K562 (cell line): ENCODE measurements at regions not wholly inside any gene's neighbourhood (a gene's known extent, or its start where the extent isn't known, plus 50 kb on each side); places are given as distances from the start of the nearest gene placed in this dataset.

Experiments used
- CBX5 ChIP-seq: IDR thresholded peaks from 2 replicates; pipeline ENCODE4 v1.6.1; 2014; ENCODE audit warnings: low read depth, borderline replicate concordance
- TF ChIP-seq, protein P1 (sequence below), 3 experiments: IDR thresholded peaks in 2 of 3; conservative IDR thresholded peaks in 1 of 3; 2 replicates each; pipeline ENCODE4 v1.5.1; 2011 to 2012; ENCODE audit warnings: low read length in 3 of 3, mild to moderate bottlenecking in 3 of 3, control low read depth in 2 of 3, improper control_type of control experiment in 1 of 3, inconsistent platforms in 1 of 3, low read depth in 1 of 3, mixed read lengths in 1 of 3, moderate library complexity in 1 of 3; ENCODE audit not compliant: insufficient read depth in 2 of 3
- TF ChIP-seq, protein P2 (sequence below): fragments of 450-650 bp; IDR thresholded peaks from 2 replicates; pipeline ENCODE4 v1.6.1; 2016

GRCh38 chr5:67366691-67367395 lies 170.2 kb upstream of the CD180 start:
- TF ChIP-seq, protein P1, sequence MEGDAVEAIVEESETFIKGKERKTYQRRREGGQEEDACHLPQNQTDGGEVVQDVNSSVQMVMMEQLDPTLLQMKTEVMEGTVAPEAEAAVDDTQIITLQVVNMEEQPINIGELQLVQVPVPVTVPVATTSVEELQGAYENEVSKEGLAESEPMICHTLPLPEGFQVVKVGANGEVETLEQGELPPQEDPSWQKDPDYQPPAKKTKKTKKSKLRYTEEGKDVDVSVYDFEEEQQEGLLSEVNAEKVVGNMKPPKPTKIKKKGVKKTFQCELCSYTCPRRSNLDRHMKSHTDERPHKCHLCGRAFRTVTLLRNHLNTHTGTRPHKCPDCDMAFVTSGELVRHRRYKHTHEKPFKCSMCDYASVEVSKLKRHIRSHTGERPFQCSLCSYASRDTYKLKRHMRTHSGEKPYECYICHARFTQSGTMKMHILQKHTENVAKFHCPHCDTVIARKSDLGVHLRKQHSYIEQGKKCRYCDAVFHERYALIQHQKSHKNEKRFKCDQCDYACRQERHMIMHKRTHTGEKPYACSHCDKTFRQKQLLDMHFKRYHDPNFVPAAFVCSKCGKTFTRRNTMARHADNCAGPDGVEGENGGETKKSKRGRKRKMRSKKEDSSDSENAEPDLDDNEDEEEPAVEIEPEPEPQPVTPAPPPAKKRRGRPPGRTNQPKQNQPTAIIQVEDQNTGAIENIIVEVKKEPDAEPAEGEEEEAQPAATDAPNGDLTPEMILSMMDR (IDR thresholded peaks at IDR 0.05 in 2 of 3, conservative IDR thresholded peaks at IDR 0.05 in 1 of 3; ENCODE audit: insufficient read depth in 2 of 3, low read depth in 1 of 3, low read length in 3 of 3) = no peak
- TF ChIP-seq CBX5 = no peak
- TF ChIP-seq, protein P2, sequence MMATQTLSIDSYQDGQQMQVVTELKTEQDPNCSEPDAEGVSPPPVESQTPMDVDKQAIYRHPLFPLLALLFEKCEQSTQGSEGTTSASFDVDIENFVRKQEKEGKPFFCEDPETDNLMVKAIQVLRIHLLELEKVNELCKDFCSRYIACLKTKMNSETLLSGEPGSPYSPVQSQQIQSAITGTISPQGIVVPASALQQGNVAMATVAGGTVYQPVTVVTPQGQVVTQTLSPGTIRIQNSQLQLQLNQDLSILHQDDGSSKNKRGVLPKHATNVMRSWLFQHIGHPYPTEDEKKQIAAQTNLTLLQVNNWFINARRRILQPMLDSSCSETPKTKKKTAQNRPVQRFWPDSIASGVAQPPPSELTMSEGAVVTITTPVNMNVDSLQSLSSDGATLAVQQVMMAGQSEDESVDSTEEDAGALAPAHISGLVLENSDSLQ = no peak
